PFSK-1 (cell line): ENCODE measurements at regions not wholly inside any gene's neighbourhood (a gene's known extent, or its start where the extent isn't known, plus 50 kb on each side); places are given as distances from the start of the nearest gene placed in this dataset.

ENCODE experiments used
- FOXP2 ChIP-seq: optimal IDR thresholded peaks from 2 replicates; pipeline ENCODE3; 2011; ENCODE audit warnings: borderline replicate concordance, control low read depth, inconsistent platforms; ENCODE audit not compliant: insufficient read depth; ENCODE audit errors: extremely low read length, extremely low read depth
- POLR2AphosphoS5 ChIP-seq: IDR thresholded peaks from 2 replicates; pipeline ENCODE4 v1.6.1; 2012; ENCODE audit warnings: low read depth, mild to moderate bottlenecking, control low read depth, low read length, moderate library complexity
- REST ChIP-seq, 2 experiments: IDR thresholded peaks; 2 replicates each; pipeline versions ENCODE4 v1.6.1 to v1.8.0; 2011 to 2012; ENCODE audit warnings: low read depth in 2 of 2, low read length in 2 of 2, control low read depth in 1 of 2, inconsistent platforms in 1 of 2, mild to moderate bottlenecking in 1 of 2, moderate library complexity in 1 of 2; ENCODE audit not compliant: insufficient read depth in 1 of 2
- SIN3A ChIP-seq: IDR thresholded peaks from 2 replicates; pipeline ENCODE4 v1.6.1; 2012; ENCODE audit warnings: mild to moderate bottlenecking, low read length, moderate library complexity, borderline replicate concordance; ENCODE audit not compliant: insufficient read depth
- TAF1 ChIP-seq: IDR thresholded peaks from 2 replicates; pipeline ENCODE4 v1.6.1; 2012; ENCODE audit warnings: low read length, control low read depth, borderline replicate concordance; ENCODE audit not compliant: insufficient read depth

GRCh38 chr6:98395610-98396166 is 438.7 kb upstream of the POU3F2 start:
- no peak for TF ChIP-seq REST (IDR thresholded peaks at IDR 0.05; ENCODE audit: insufficient read depth in 1 of 2, low read depth in 2 of 2, low read length in 2 of 2)
- TF ChIP-seq TAF1 = no peak
- no peak for TF ChIP-seq FOXP2
- TF ChIP-seq POLR2AphosphoS5 = no peak
- TF ChIP-seq SIN3A = no peak

GRCh38 chr6:98416027-98416426 is 418.3 kb upstream of the POU3F2 start:
- TF ChIP-seq SIN3A (no peak), TAF1 (no peak), REST (IDR thresholded peaks at IDR 0.05; ENCODE audit: insufficient read depth in 1 of 2, low read depth in 2 of 2, low read length in 2 of 2) (no peak), FOXP2 (no peak), POLR2AphosphoS5 (no peak)

GRCh38 chr6:98433325-98434056 is 400.9 kb upstream of the POU3F2 start:
- TF ChIP-seq TAF1 = no peak
- TF ChIP-seq SIN3A = no peak
- TF ChIP-seq FOXP2 = no peak
- no peak for TF ChIP-seq REST (IDR thresholded peaks at IDR 0.05; ENCODE audit: insufficient read depth in 1 of 2, low read depth in 2 of 2, low read length in 2 of 2)
- TF ChIP-seq POLR2AphosphoS5 = no peak

- TF ChIP-seq REST (IDR thresholded peaks at IDR 0.05; ENCODE audit: insufficient read depth in 1 of 2, low read depth in 2 of 2, low read length in 2 of 2) (no peak), SIN3A (no peak), TAF1 (no peak), POLR2AphosphoS5 (no peak), FOXP2 (no peak)
Measured at GRCh38 chr6:98443633-98444032, 390.7 kb upstream of the POU3F2 start.

- TF ChIP-seq REST (IDR thresholded peaks at IDR 0.05; ENCODE audit: insufficient read depth in 1 of 2, low read depth in 2 of 2, low read length in 2 of 2) (no peak), SIN3A (no peak), POLR2AphosphoS5 (no peak), FOXP2 (no peak), TAF1 (no peak)
Measured at GRCh38 chr6:98452685-98453084, 381.7 kb upstream of the POU3F2 start.
